ENCODE measurements at regions not wholly inside any gene's neighbourhood (a gene's known extent, or its start where the extent isn't known, plus 50 kb on each side); places are given as distances from the start of the nearest gene placed in this dataset.

- no peak for TF ChIP-seq EZH2 (IDR thresholded peaks at IDR 0.05; ENCODE audit: borderline replicate concordance, low read length)
- TF ChIP-seq CTCF (IDR thresholded peaks at IDR 0.05; ENCODE audit: low read length) = no peak
These were observed 118.4 kb downstream of the PLK2 start for GRCh38 chr5:58341476-58341875.
